ENCODE measurements at regions not wholly inside any gene's neighbourhood (a gene's known extent, or its start where the extent isn't known, plus 50 kb on each side); places are given as distances from the start of the nearest gene placed in this dataset.

- TF ChIP-seq CTCF (IDR thresholded peaks at IDR 0.05; ENCODE audit: poor library complexity) (no peak), EZH2phosphoT487 (IDR thresholded peaks at IDR 0.05; ENCODE audit: low read depth, severe bottlenecking, unreplicated experiment) (no peak), EZH2 (IDR thresholded peaks at IDR 0.05; ENCODE audit: borderline replicate concordance) (no peak)
Observed at GRCh38 chr4:31043382-31044062, 323.4 kb downstream of the PCDH7 start.
